Activated B cell treated with CpG ODN at 0.5 μM for 24 hours (primary cell): ENCODE measurements at regions not wholly inside any gene's neighbourhood (a gene's known extent, or its start where the extent isn't known, plus 50 kb on each side); places are given as distances from the start of the nearest gene placed in this dataset.

Experiments
- ATAC-seq: fragments of 200-7000 bp; cut with Tn5 transposase; one replicate; pipeline ENCODE4 v1.10.0; 2021; ENCODE audit warnings: low read depth, mild to moderate bottlenecking, moderate library complexity
- CTCF ChIA-PET: fragments of 350-600 bp; sonication (Branson Sonifier 250); formaldehyde crosslinking; loops from one replicate; lab custom pipeline; 2021; ENCODE audit warnings: antibody characterized with exemption; lab: Charles Lee
- POLR2A ChIA-PET: fragments of 350-600 bp; sonication (Branson Sonifier 250); formaldehyde crosslinking; loops from one replicate; lab custom pipeline; 2021; ENCODE audit warnings: antibody characterized with exemption; lab: Charles Lee
- DNase-seq: peaks from one replicate; pipeline ENCODE4 v3.0.0; 2022
- H3K27ac Mint-ChIP-seq: one replicate; pipeline ENCODE4 v1.8.0; 2020; ENCODE audit warnings: mixed read lengths
- H3K27me3 Mint-ChIP-seq: one replicate; pipeline ENCODE4 v1.8.0; 2021; ENCODE audit warnings: mixed read lengths
- H3K36me3 Mint-ChIP-seq: one replicate; pipeline ENCODE4 v1.8.0; 2021; ENCODE audit warnings: low read depth, mixed read lengths
- H3K4me1 Mint-ChIP-seq: one replicate; pipeline ENCODE4 v1.8.0; 2021; ENCODE audit warnings: mixed read lengths
- H3K4me3 Mint-ChIP-seq: one replicate; pipeline ENCODE4 v1.8.0; 2020; ENCODE audit warnings: mild to moderate bottlenecking, mixed read lengths
- H3K9me3 Mint-ChIP-seq: one replicate; pipeline ENCODE4 v1.8.0; 2020; ENCODE audit warnings: mixed read lengths
- intact Hi-C: fragments of 100-400 bp; cut with micrococcal nuclease; formaldehyde crosslinking; loops from one replicate; pipeline ENCODE4 v1.15.1; 2024
- TF ChIP-seq, protein P1 (sequence below): fragments of 200-600 bp; IDR thresholded peaks from one replicate; pipeline ENCODE4 v1.8.0; 2022; ENCODE audit warnings: antibody characterized with exemption, mild to moderate bottlenecking

DNA sequence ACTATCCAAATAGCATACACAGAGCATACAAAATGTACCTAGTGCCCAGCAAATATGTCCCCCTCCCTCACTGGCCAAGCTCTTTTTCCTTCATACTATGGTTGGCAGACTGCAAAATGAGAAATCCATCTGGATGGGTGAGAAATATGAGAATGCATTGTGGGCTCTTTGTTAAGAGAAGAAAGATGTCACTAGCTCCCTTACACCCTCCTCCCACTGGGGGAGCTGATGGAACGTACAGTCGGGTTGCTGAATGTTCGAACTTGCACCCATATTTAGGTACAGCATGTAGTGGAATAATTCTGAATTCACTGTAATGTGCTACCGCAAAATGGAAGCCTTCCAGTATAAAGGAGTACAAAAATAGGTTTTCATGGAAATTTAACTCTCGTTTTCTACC is 377.4 kb downstream of the GRIN2B start:
- no peaks in the 10 kb centered on the region for H3K9me3 Mint-ChIP-seq
- ChIA-PET CTCF (no interaction called here), POLR2A (no interaction called here)
- H3K36me3 Mint-ChIP-seq = no peaks in the 10 kb centered on the region
- ATAC-seq (no peak), DNase-seq (no peak)
- H3K27ac Mint-ChIP-seq = no peak overlapping the region
- intact Hi-C loops = no loop called here
- no peaks in the 10 kb centered on the region for H3K27me3 Mint-ChIP-seq
- no peak overlapping the region for H3K4me3 Mint-ChIP-seq
- TF ChIP-seq, protein P1, sequence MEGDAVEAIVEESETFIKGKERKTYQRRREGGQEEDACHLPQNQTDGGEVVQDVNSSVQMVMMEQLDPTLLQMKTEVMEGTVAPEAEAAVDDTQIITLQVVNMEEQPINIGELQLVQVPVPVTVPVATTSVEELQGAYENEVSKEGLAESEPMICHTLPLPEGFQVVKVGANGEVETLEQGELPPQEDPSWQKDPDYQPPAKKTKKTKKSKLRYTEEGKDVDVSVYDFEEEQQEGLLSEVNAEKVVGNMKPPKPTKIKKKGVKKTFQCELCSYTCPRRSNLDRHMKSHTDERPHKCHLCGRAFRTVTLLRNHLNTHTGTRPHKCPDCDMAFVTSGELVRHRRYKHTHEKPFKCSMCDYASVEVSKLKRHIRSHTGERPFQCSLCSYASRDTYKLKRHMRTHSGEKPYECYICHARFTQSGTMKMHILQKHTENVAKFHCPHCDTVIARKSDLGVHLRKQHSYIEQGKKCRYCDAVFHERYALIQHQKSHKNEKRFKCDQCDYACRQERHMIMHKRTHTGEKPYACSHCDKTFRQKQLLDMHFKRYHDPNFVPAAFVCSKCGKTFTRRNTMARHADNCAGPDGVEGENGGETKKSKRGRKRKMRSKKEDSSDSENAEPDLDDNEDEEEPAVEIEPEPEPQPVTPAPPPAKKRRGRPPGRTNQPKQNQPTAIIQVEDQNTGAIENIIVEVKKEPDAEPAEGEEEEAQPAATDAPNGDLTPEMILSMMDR = no peak
- H3K4me1 Mint-ChIP-seq = no peaks in the 10 kb centered on the region

DNA sequence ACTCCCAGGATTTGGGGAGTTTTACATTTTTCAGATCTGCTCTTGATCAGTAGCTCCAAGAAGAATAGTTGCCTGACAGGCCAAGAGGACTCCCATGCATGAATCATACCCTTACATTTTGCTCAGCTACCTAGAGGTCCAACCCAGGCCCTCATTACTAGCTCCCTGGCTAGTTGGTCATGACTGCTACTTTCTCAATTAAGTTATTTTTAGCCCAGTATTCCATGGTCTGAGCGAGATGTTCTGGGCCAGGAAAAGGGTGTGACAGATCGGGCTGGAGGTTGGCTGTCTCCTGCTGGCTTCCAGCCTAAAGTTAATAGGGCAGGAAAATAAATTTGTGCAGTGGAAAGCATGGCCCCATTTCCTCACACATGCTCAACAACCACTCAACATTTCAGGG is 379.2 kb downstream of the GRIN2B start:
- H3K4me1 Mint-ChIP-seq = no peaks in the 10 kb centered on the region
- intact Hi-C loops = no loop called here
- POLR2A ChIA-PET = no interaction called here
- ATAC-seq (no peak), DNase-seq (no peak)
- no peaks in the 10 kb centered on the region for H3K36me3 Mint-ChIP-seq
- TF ChIP-seq, protein P1 = no peak
- no peak overlapping the region for H3K27ac Mint-ChIP-seq
- H3K4me3 Mint-ChIP-seq = no peak overlapping the region
- no peaks in the 10 kb centered on the region for H3K27me3 Mint-ChIP-seq
- CTCF ChIA-PET = no interaction called here
- no peaks in the 10 kb centered on the region for H3K9me3 Mint-ChIP-seq

DNA sequence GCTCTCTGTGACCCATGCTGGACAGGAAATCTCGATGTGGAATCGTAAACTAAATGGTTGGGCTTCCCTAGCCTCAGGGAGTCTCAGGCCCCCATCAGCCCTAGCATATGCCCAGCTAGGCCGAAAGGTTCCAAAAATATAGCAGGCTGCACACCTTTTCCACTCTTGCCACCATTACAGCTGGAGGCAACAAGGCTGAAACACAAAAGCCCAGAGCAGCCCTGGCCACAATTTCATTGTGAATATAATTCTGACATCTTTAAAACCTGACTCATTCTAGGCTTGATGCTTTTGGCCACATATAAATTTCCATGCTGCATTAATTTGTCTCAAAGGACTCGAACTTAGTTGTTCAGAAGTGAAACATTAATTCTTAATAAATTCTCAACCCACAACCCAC is 382.2 kb downstream of the GRIN2B start:
- no peak overlapping the region for H3K27ac Mint-ChIP-seq
- ChIA-PET POLR2A (no interaction called here), CTCF (no interaction called here)
- intact Hi-C loops = no loop called here
- ATAC-seq (no peak), DNase-seq (no peak)
- no peaks in the 10 kb centered on the region for H3K4me1 Mint-ChIP-seq
- no peaks in the 10 kb centered on the region for H3K36me3 Mint-ChIP-seq
- H3K9me3 Mint-ChIP-seq = no peaks in the 10 kb centered on the region
- TF ChIP-seq, protein P1 = no peak
- H3K4me3 Mint-ChIP-seq = no peak overlapping the region
- H3K27me3 Mint-ChIP-seq = no peaks in the 10 kb centered on the region

DNA sequence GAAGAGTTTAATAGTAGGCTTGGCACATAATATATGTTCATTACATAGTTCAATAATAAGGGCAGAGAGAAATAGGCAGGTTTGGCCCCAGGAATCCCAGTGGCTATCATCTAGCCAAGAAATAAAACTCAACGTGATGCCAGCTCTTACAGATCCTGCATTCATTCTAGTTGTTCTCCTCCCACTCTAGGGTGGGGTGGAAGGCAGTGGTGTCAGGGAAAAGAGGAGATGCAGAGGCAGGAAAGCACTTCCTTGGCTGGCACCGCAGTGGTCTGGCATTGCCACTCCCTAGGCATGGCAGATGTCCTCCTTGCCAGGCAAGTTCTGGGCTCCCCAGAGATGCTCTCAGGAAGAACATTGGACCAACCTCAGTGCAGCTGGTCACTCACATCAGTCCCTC is 383.6 kb downstream of the GRIN2B start:
- no peaks in the 10 kb centered on the region for H3K9me3 Mint-ChIP-seq
- no peak overlapping the region for H3K27ac Mint-ChIP-seq
- POLR2A ChIA-PET = no interaction called here
- CTCF ChIA-PET = no interaction called here
- ATAC-seq = no peak
- no peaks in the 10 kb centered on the region for H3K36me3 Mint-ChIP-seq
- H3K27me3 Mint-ChIP-seq = no peaks in the 10 kb centered on the region
- no peaks in the 10 kb centered on the region for H3K4me1 Mint-ChIP-seq
- H3K4me3 Mint-ChIP-seq = no peak overlapping the region
- intact Hi-C loops = no loop called here
- no peak for DNase-seq
- TF ChIP-seq, protein P1 = no peak

DNA sequence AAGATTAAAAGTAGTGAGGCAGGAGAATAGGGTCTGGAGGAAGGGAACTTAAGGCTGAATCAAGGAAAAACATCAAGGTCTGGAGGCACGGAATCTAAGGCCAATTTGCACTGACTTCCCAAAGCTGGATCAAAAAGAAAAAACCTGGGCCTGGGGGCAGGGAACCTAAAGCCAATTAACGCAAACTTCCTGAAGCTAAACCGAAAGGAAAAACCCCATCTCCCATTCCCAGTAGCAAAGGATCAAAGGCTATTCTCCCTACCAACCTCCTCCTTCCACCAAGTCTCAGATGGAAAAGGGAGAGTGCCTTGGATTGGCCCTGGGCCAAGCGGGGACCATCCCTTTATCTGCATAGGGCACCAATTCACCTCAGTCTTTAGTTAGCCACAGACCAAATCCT is 384.2 kb downstream of the GRIN2B start:
- Mint-ChIP-seq H3K4me3 (no peak overlapping the region), H3K9me3 (no peaks in the 10 kb centered on the region), H3K4me1 (peaks cover 2% of the 10 kb centered on the region), H3K27ac (no peak overlapping the region), H3K27me3 (no peaks in the 10 kb centered on the region), H3K36me3 (no peaks in the 10 kb centered on the region)
- ATAC-seq (no peak), DNase-seq (no peak)
- intact Hi-C loops = no loop called here
- CTCF ChIA-PET = no interaction called here
- TF ChIP-seq, protein P1 = no peak
- POLR2A ChIA-PET = no interaction called here
